Astrocyte (in vitro differentiated cells and primary cell): ENCODE measurements at regions not wholly inside any gene's neighbourhood (a gene's known extent, or its start where the extent isn't known, plus 50 kb on each side); places are given as distances from the start of the nearest gene placed in this dataset.

Experiments
- EZH2 ChIP-seq: IDR thresholded peaks from 2 replicates; pipeline ENCODE4 v1.6.1; 2012; ENCODE audit warnings: mild to moderate bottlenecking, low read length, inconsistent platforms; ENCODE audit not compliant: insufficient read depth
- TF ChIP-seq, protein P1 (sequence below): IDR thresholded peaks from 2 replicates; pipeline ENCODE4 v1.5.1; 2011; ENCODE audit warnings: low read depth, mild to moderate bottlenecking, inconsistent platforms, low read length, moderate library complexity; ENCODE audit not compliant: insufficient read depth

DNA sequence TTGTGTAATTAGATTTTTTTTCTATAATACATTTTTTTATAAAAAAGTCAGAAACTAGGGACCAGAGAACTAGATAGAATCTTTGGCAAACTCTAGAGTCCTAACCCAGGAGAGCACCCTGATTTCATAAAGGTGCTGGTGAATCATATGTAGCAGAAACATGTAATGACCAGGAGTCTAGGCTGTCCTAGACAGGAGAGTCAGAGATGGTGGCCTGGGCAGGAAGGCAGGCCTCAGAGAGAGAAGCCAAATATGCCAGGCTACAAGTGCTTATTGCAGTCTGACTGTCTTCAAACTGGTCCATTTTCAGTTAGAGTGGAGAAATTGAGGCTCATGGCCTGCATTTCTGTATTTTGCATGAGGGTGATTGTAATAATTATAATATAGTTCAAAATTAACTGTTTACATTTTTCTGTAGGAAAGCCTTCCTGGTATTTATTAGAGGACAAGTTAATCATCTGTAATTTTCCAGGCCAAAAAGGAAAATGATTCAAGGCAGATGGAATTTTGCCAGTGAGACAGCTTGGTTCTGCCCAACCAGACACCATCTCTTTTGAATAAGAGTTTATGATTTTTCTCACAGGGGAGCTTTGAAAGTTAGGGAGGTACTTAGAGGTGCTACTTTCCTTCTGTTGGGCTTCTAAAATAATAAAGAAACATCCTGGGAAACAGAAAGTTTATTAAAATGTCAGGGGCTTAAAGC, 129.8 kb downstream of the S1PR1 start:
- TF ChIP-seq, protein P1, sequence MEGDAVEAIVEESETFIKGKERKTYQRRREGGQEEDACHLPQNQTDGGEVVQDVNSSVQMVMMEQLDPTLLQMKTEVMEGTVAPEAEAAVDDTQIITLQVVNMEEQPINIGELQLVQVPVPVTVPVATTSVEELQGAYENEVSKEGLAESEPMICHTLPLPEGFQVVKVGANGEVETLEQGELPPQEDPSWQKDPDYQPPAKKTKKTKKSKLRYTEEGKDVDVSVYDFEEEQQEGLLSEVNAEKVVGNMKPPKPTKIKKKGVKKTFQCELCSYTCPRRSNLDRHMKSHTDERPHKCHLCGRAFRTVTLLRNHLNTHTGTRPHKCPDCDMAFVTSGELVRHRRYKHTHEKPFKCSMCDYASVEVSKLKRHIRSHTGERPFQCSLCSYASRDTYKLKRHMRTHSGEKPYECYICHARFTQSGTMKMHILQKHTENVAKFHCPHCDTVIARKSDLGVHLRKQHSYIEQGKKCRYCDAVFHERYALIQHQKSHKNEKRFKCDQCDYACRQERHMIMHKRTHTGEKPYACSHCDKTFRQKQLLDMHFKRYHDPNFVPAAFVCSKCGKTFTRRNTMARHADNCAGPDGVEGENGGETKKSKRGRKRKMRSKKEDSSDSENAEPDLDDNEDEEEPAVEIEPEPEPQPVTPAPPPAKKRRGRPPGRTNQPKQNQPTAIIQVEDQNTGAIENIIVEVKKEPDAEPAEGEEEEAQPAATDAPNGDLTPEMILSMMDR: no peak
- TF ChIP-seq EZH2: no peak
